Fibroblast of lung (primary cell): ENCODE measurements at regions not wholly inside any gene's neighbourhood (a gene's known extent, or its start where the extent isn't known, plus 50 kb on each side); places are given as distances from the start of the nearest gene placed in this dataset.
"Not testable (repeated sequence)": the region's sequence is repeated elsewhere in the genome, so short reads cannot be mapped to it uniquely, and the experiment has no call there.

Experiments used
- DNase-seq, 2 donors: peaks; one replicate each; pipeline versions ENCODE4 v3.0.0 to v3.0.0-alpha.2; 2010; ENCODE audit warnings: low read depth in 2 of 2
- H2AFZ ChIP-seq: 2 replicates; pipeline ENCODE4 v1.5.1; 2012; ENCODE audit warnings: low read length, control low read depth, inconsistent platforms
- H3K27ac ChIP-seq: 2 replicates; pipeline ENCODE4 v1.5.1; 2011; ENCODE audit warnings: low read length, control low read depth; ENCODE audit not compliant: insufficient read depth
- H3K27me3 ChIP-seq: 2 replicates; pipeline ENCODE4 v1.5.1; 2011; ENCODE audit warnings: mild to moderate bottlenecking, low read length; ENCODE audit not compliant: control insufficient read depth, insufficient read depth
- H3K36me3 ChIP-seq: 2 replicates; pipeline ENCODE4 v1.5.1; 2011; ENCODE audit warnings: low read length; ENCODE audit not compliant: control insufficient read depth, insufficient read depth
- H3K4me1 ChIP-seq: 2 replicates; pipeline ENCODE4 v1.5.1; 2011; ENCODE audit warnings: low read length; ENCODE audit not compliant: control insufficient read depth, insufficient read depth; ENCODE audit errors: extremely low read depth
- H3K4me2 ChIP-seq: 2 replicates; pipeline ENCODE4 v1.5.1; 2011; ENCODE audit warnings: low read length, control low read depth; ENCODE audit not compliant: insufficient read depth; ENCODE audit errors: extremely low read depth
- H3K4me3 ChIP-seq, 4 experiments: fragments of 200-600 bp in 1 of 4; sonication (generic) in 1 of 4; replicated peaks in 1 of 4; 2 replicates each; pipeline ENCODE4 v1.5.1; 2011 to 2016; ENCODE audit warnings: low read length in 4 of 4, low read depth in 3 of 4, mild to moderate bottlenecking in 3 of 4, control low read depth in 2 of 4, inconsistent platforms in 1 of 4, mixed read lengths in 1 of 4; ENCODE audit not compliant: insufficient read depth in 1 of 4; ENCODE audit errors: control extremely low read depth in 1 of 4
- H3K79me2 ChIP-seq: 2 replicates; pipeline ENCODE4 v1.5.1; 2012; ENCODE audit warnings: mild to moderate bottlenecking, low read length, inconsistent platforms; ENCODE audit not compliant: control insufficient read depth, insufficient read depth
- H3K9ac ChIP-seq: 2 replicates; pipeline ENCODE4 v1.5.1; 2011; ENCODE audit warnings: mild to moderate bottlenecking, low read length, control low read depth; ENCODE audit not compliant: insufficient read depth
- H3K9me3 ChIP-seq: 2 replicates; pipeline ENCODE4 v1.5.1; 2012; ENCODE audit warnings: low read depth, low read length; ENCODE audit not compliant: control insufficient read depth, insufficient read depth
- H4K20me1 ChIP-seq: 2 replicates; pipeline ENCODE4 v1.5.1; 2011; ENCODE audit warnings: low read length; ENCODE audit not compliant: control insufficient read depth, insufficient read depth; ENCODE audit errors: extremely low read depth
- EZH2 ChIP-seq: IDR thresholded peaks from 2 replicates; pipeline ENCODE4 v1.5.1; 2012; ENCODE audit warnings: low read length, control low read depth, mild to moderate bottlenecking; ENCODE audit errors: missing control alignments
- TF ChIP-seq, protein P1 (sequence below), 2 donors: IDR thresholded peaks in 1 of 2; conservative IDR thresholded peaks in 1 of 2; 1 replicate in 1 of 2; 2 replicates in 1 of 2; pipeline ENCODE4 v1.5.1; 2011 to 2012; ENCODE audit warnings: low read length in 2 of 2, control low read depth in 1 of 2, inconsistent platforms in 1 of 2, low read depth in 1 of 2, mild to moderate bottlenecking in 1 of 2

DNA sequence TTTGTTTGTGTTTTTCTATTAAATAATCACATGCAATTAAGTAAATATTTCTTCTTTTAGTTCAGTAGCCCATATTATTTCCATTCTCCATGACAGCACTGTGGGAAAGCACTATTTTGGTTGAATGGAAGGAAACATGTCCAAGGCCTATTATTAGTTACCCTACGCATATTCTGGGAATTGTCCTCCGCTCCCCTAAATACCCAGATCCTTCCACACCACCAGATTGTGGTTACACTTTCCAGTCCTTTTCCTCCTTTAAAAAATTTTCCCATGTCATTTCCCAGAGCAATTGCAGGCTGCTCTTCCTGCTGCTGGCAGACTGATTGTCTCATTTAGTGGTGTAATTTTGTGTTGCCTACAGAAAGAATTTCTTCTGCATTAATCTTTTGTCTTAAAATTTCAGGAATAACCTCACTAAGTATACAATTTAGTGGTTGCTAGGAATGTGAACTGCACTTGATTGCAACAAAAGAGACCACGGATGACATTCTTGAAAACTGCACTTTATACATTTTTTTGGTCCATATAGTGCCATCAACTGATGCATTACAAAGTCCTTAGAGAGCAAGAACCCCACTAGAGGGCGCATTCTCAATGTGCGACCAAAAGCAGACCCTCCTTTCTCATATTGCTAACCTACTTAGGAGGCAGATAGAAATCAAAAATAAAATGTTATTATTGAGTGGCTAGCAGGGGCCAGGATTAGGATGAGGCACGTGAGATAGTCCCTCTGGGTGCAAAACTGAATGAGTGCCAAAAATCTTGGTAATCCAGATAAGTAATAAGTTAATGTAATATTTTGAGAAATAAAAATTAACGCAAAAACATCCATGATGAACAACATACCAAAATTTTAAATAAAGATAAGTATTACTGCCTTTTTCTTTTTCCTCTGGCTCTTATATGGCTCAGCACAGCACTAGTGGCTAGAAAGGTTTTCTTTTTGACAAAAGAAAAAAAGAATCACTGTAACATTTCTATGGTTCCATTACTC, 98.8 kb upstream of the IQCM start:
- Histone ChIP-seq H3K27ac (no peak overlapping the region), H2AFZ (no peak overlapping the region), H3K79me2 (no peaks in the 10 kb centered on the region), H3K9ac (no peak overlapping the region), H3K9me3 (no peaks in the 10 kb centered on the region), H3K27me3 (no peaks in the 10 kb centered on the region), H3K4me2 (no peak overlapping the region), H3K4me1 (no peaks in the 10 kb centered on the region), H3K36me3 (no peaks in the 10 kb centered on the region), H4K20me1 (no peaks in the 10 kb centered on the region), H3K4me3 (no peak overlapping the region)
- DNase-seq = peak; percentile 51 to 63
- TF ChIP-seq EZH2 = no peak
- TF ChIP-seq, protein P1, sequence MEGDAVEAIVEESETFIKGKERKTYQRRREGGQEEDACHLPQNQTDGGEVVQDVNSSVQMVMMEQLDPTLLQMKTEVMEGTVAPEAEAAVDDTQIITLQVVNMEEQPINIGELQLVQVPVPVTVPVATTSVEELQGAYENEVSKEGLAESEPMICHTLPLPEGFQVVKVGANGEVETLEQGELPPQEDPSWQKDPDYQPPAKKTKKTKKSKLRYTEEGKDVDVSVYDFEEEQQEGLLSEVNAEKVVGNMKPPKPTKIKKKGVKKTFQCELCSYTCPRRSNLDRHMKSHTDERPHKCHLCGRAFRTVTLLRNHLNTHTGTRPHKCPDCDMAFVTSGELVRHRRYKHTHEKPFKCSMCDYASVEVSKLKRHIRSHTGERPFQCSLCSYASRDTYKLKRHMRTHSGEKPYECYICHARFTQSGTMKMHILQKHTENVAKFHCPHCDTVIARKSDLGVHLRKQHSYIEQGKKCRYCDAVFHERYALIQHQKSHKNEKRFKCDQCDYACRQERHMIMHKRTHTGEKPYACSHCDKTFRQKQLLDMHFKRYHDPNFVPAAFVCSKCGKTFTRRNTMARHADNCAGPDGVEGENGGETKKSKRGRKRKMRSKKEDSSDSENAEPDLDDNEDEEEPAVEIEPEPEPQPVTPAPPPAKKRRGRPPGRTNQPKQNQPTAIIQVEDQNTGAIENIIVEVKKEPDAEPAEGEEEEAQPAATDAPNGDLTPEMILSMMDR (conservative IDR thresholded peaks at IDR 0.05 in 1 of 2, IDR thresholded peaks at IDR 0.05 in 1 of 2; ENCODE audit: low read depth in 1 of 2, low read length in 2 of 2) = peak; percentile 83 to 89

DNA sequence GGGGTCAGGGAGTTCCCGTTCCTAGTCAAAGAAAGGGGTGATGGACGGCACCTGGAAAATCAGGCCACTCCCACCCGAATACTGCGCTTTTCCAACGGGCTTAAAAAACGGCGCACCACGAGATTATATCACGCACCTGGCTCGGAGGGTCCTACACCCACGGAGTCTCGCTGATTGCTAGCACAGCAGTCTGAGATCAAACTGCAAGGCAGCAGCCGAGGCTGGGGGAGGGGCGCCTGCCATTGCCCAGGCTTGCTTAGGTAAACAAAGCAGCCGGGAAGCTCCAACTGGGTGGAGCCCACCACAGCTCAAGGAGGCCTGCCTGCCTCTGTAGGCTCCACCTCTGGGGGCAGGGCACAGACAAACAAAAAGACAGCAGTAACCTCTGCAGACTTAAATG, 100.1 kb upstream of the IQCM start:
- not testable (repeated sequence) for H3K9ac ChIP-seq, H3K36me3 ChIP-seq, H4K20me1 ChIP-seq, H2AFZ ChIP-seq, H3K4me3 ChIP-seq, H3K27me3 ChIP-seq, DNase-seq, H3K9me3 ChIP-seq, H3K4me1 ChIP-seq, H3K27ac ChIP-seq, H3K4me2 ChIP-seq, H3K79me2 ChIP-seq

DNA sequence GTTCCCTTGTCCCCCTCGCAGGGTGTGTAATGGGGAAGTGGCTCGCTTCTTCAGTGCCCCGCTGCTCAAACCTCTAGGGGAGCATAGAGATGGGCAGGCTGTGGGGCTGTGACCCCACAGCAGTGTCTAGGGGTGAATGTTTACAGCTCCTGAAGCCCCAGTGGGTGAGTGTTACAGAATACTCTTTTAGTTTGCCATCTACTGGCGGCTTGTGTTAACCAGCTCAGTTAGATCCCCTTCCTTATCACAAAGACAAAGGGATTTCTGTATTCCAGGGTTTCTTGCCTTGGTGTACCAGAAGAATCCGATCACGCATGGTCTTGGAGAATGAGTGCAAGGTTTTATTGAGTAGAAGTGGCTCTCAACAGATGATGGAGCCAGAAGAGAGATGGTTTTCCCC, 108.1 kb upstream of the IQCM start:
- no peaks in the 10 kb centered on the region for H3K4me1 ChIP-seq
- no peak overlapping the region for H3K27ac ChIP-seq
- no peaks in the 10 kb centered on the region for H3K9me3 ChIP-seq
- TF ChIP-seq, protein P1 (conservative IDR thresholded peaks at IDR 0.05 in 1 of 2, IDR thresholded peaks at IDR 0.05 in 1 of 2; ENCODE audit: low read depth in 1 of 2, low read length in 2 of 2) = no peak
- TF ChIP-seq EZH2 = no peak
- no peak overlapping the region for H3K4me2 ChIP-seq
- H3K9ac ChIP-seq = no peak overlapping the region
- no peaks in the 10 kb centered on the region for H3K27me3 ChIP-seq
- H2AFZ ChIP-seq = no peak overlapping the region
- no peak for DNase-seq
- H4K20me1 ChIP-seq = no peaks in the 10 kb centered on the region
- H3K36me3 ChIP-seq = no peaks in the 10 kb centered on the region
- H3K4me3 ChIP-seq = no peak overlapping the region
- no peaks in the 10 kb centered on the region for H3K79me2 ChIP-seq
